Calu3 (cell line): ENCODE measurements at regions not wholly inside any gene's neighbourhood (a gene's known extent, or its start where the extent isn't known, plus 50 kb on each side); places are given as distances from the start of the nearest gene placed in this dataset.

Experiments used
- BruUV-seq: library from RNA; stranded (reverse); fragments of 400-500 nt; replicated peaks from 2 replicates; lab custom pipeline; 2021; lab: Mats Ljungman, UMichigan
- CTCF ChIA-PET: fragments of 300-600 bp; sonication (Branson Sonifier 250); formaldehyde crosslinking; loops from one replicate; lab custom pipeline; 2022; ENCODE audit warnings: antibody characterized with exemption; lab: Charles Lee
- DNase-seq: peaks from one replicate; pipeline ENCODE4 v3.0.0; 2022
- H3K27ac Mint-ChIP-seq: one replicate; pipeline ENCODE4 v1.8.0; 2022; ENCODE audit warnings: mixed read lengths; ENCODE audit not compliant: unreplicated experiment
- H3K27me3 Mint-ChIP-seq: one replicate; pipeline ENCODE4 v1.8.0; 2022; ENCODE audit warnings: mixed read lengths; ENCODE audit not compliant: unreplicated experiment
- H3K36me3 Mint-ChIP-seq: one replicate; pipeline ENCODE4 v1.8.0; 2022; ENCODE audit warnings: mild to moderate bottlenecking, moderate library complexity, mixed read lengths; ENCODE audit not compliant: insufficient read depth, unreplicated experiment
- H3K4me1 Mint-ChIP-seq: one replicate; pipeline ENCODE4 v1.8.0; 2022; ENCODE audit warnings: mild to moderate bottlenecking, low read depth, mixed read lengths; ENCODE audit not compliant: unreplicated experiment
- H3K4me3 Mint-ChIP-seq: one replicate; pipeline ENCODE4 v1.8.0; 2022; ENCODE audit warnings: mild to moderate bottlenecking, low read depth, moderate library complexity, mixed read lengths; ENCODE audit not compliant: unreplicated experiment
- H3K9me3 Mint-ChIP-seq: one replicate; pipeline ENCODE4 v1.8.0; 2022; ENCODE audit warnings: low read depth, mixed read lengths; ENCODE audit not compliant: unreplicated experiment
- intact Hi-C: fragments of 100-400 bp; cut with micrococcal nuclease; formaldehyde crosslinking; loops from one replicate; pipeline ENCODE4 v1.10.0; 2022; ENCODE audit not compliant: unreplicated experiment
- TF ChIP-seq, protein P1 (sequence below): fragments of 200-600 bp; IDR thresholded peaks from one replicate; pipeline ENCODE4 v1.8.0; 2022; ENCODE audit warnings: antibody characterized with exemption; ENCODE audit not compliant: unreplicated experiment

DNA sequence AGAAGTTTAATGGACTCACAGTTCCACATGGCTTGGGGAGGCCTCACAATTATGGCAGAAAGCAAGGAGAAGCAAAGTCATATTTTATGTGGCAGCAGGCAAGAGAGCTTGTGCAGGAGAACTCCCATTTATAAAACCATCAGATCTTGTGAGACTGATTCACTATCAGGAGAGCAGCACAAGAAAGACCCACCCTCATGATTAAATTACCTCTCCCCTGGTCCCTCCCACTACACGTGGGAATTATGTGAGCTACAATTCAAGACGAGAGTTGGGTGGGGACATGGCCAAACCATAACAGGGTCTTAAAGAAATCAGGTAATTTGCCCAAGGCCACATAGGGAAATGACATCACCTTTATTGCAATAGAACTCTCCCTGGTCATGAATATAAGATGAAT is 1073.3 kb upstream of the ACVR2A start:
- no TSS peak for BruUV-seq
- no peaks in the 10 kb centered on the region for H3K36me3 Mint-ChIP-seq
- CTCF ChIA-PET, result interaction anchor here (0.6 to 1.1 kb wide), 2 partner anchors 11 to 34 kb away, joined by 3 to 4 read pairs; no protein-coding TSS in a partner anchor
- no peak for DNase-seq
- no peak overlapping the region for H3K27ac Mint-ChIP-seq
- TF ChIP-seq, protein P1, sequence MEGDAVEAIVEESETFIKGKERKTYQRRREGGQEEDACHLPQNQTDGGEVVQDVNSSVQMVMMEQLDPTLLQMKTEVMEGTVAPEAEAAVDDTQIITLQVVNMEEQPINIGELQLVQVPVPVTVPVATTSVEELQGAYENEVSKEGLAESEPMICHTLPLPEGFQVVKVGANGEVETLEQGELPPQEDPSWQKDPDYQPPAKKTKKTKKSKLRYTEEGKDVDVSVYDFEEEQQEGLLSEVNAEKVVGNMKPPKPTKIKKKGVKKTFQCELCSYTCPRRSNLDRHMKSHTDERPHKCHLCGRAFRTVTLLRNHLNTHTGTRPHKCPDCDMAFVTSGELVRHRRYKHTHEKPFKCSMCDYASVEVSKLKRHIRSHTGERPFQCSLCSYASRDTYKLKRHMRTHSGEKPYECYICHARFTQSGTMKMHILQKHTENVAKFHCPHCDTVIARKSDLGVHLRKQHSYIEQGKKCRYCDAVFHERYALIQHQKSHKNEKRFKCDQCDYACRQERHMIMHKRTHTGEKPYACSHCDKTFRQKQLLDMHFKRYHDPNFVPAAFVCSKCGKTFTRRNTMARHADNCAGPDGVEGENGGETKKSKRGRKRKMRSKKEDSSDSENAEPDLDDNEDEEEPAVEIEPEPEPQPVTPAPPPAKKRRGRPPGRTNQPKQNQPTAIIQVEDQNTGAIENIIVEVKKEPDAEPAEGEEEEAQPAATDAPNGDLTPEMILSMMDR, result no peak
- H3K9me3 Mint-ChIP-seq, result no peaks in the 10 kb centered on the region
- no peak overlapping the region for H3K4me3 Mint-ChIP-seq
- intact Hi-C loops, result no loop called here
- H3K4me1 Mint-ChIP-seq, result peaks cover 5% of the 10 kb centered on the region
- H3K27me3 Mint-ChIP-seq, result no peaks in the 10 kb centered on the region

DNA sequence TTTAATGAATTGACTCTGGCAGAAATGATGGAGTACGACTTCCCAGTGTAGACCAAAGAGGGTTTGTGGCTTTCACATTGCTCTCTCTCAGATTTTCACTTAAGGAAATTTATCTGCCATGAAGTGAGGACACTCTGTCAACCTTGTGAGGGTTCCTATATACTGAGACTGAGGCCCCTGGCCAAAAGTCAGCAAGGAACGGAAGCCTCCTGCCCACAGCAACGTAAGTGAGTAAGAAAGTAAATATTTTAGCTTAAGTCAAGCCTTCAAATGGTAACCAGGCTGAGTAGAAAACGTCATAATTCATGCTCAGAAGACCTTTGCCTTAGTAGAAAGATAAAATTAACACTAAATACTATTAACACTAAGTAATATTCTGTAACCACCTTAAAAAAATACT is 1080.5 kb upstream of the ACVR2A start:
- TF ChIP-seq, protein P1, result no peak
- Mint-ChIP-seq H3K9me3 (no peaks in the 10 kb centered on the region), H3K36me3 (no peaks in the 10 kb centered on the region), H3K27ac (no peak overlapping the region), H3K4me1 (no peaks in the 10 kb centered on the region), H3K27me3 (no peaks in the 10 kb centered on the region), H3K4me3 (no peak overlapping the region)
- no peak for DNase-seq
- CTCF ChIA-PET, result no interaction called here
- intact Hi-C loops, result no loop called here
- BruUV-seq, result no TSS peak

DNA sequence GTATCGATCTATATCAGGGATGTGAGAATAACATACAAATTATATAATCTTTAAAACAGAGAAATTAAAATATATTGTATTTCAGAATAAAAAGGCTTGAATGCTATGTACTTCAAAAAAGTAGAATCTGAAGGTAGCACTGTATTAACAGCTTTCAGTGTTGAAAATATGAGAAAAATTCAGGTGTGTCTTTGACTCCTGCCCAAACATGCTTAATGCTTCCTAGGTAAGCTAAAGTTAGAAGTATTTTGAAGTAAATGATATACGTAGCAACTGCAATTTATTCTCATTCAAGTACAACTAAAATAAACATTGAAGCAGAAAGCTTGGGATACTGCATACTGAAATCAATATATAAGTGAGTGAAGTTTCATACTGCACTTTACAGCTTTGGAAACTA is 1082.0 kb upstream of the ACVR2A start:
- no TSS peak for BruUV-seq
- no peaks in the 10 kb centered on the region for H3K4me1 Mint-ChIP-seq
- H3K27ac Mint-ChIP-seq, result no peak overlapping the region
- no peaks in the 10 kb centered on the region for H3K9me3 Mint-ChIP-seq
- TF ChIP-seq, protein P1, result no peak
- H3K36me3 Mint-ChIP-seq, result no peaks in the 10 kb centered on the region
- CTCF ChIA-PET, result no interaction called here
- intact Hi-C loops, result no loop called here
- no peaks in the 10 kb centered on the region for H3K27me3 Mint-ChIP-seq
- no peak overlapping the region for H3K4me3 Mint-ChIP-seq
- DNase-seq, result no peak

DNA sequence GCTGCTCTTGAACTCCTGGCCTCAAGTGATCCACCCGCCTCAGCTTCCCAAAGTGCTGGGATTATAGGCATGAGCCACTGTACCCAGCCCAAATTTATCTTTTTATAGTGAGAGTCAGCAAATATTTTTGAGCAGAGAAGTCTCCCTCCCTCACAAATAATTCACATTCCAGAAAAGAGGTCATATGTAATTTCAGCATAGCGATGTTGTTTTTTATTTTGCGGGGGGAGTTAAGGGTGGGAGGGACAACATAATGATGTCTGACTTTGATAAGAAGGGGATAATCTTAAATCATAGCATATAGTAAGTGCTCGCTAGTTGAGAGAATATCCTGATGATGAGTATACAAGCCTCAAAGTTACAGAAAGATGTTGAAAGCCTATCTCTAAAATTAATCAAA is 1090.2 kb upstream of the ACVR2A start:
- Mint-ChIP-seq H3K27ac (no peak overlapping the region), H3K36me3 (no peaks in the 10 kb centered on the region), H3K27me3 (no peaks in the 10 kb centered on the region), H3K9me3 (no peaks in the 10 kb centered on the region), H3K4me3 (no peak overlapping the region), H3K4me1 (no peaks in the 10 kb centered on the region)
- CTCF ChIA-PET, result no interaction called here
- TF ChIP-seq, protein P1, result no peak
- BruUV-seq, result no TSS peak
- intact Hi-C loops, result no loop called here
- no peak for DNase-seq
